HCT116 (cell line): ENCODE measurements at regions not wholly inside any gene's neighbourhood (a gene's known extent, or its start where the extent isn't known, plus 50 kb on each side); places are given as distances from the start of the nearest gene placed in this dataset.

Experiments used
- ATAC-seq: fragments of 200-7000 bp; cut with Tn5 transposase; 2 replicates; pipeline ENCODE4 v1.9.1; 2020; ENCODE audit warnings: mild to moderate bottlenecking, moderate library complexity
- BruUV-seq: library from RNA; stranded (reverse); fragments of 400-500 nt; replicated peaks from 2 replicates; lab custom pipeline; 2021; lab: Mats Ljungman, UMichigan
- CTCF ChIA-PET: fragments of 300-600 bp; sonication (Branson Sonifier 250); formaldehyde crosslinking; loops from one replicate; lab custom pipeline; 2021; ENCODE audit warnings: antibody characterized with exemption; lab: Charles Lee
- POLR2A ChIA-PET: fragments of 300-600, 350-600 bp; sonication (Branson Sonifier 250); formaldehyde crosslinking; loops from one replicate; lab custom pipeline; 2021; ENCODE audit warnings: antibody characterized with exemption; lab: Charles Lee
- RAD21 ChIA-PET, 2 experiments: fragments of 300-600 bp; sonication (Branson Sonifier 250); formaldehyde crosslinking; loops; one replicate each; lab custom pipeline; 2023; ENCODE audit warnings: low total read pairs in 2 of 2; ENCODE audit not compliant: uncharacterized antibody in 2 of 2, unreplicated experiment in 2 of 2, low non-redundant PET in 1 of 2; lab: Charles Lee
- DNase-seq: peaks from one replicate; pipeline ENCODE4 v3.0.0-alpha.2; 2010; ENCODE audit warnings: low read depth, low spot score
- H2AFZ ChIP-seq: fragments of 200-600 bp; shearing (Covaris generic), sonication (generic); 2 replicates; pipeline ENCODE4 v1.6.1; 2017; ENCODE audit warnings: low read depth, mixed run types, mixed read lengths, antibody characterized with exemption, low read length; ENCODE audit not compliant: poor library complexity, severe bottlenecking
- H3K27ac ChIP-seq: 2 replicates; pipeline ENCODE4 v1.5.1; 2012; ENCODE audit warnings: low read depth, low read length
- H3K27me3 ChIP-seq: fragments of 200-600 bp; sonication (generic); 2 replicates; pipeline ENCODE4 v1.6.1; 2016; ENCODE audit warnings: mixed run types, low read length, mixed read lengths; ENCODE audit not compliant: insufficient read depth
- H3K36me3 ChIP-seq, 2 experiments: fragments of 200-500 bp in 1 of 2; fragments of 200-600 bp in 1 of 2; sonication (Bioruptor generic) in 1 of 2; sonication (generic) in 1 of 2; 2 replicates each; pipeline versions ENCODE4 v1.5.1 to v1.6.1; 2014 to 2016; ENCODE audit warnings: low read length in 2 of 2, inconsistent platforms in 1 of 2, mixed read lengths in 1 of 2, mixed run types in 1 of 2; ENCODE audit not compliant: insufficient read depth in 2 of 2, control insufficient read depth in 1 of 2
- H3K4me1 ChIP-seq, 2 experiments: fragments of 200-600 bp in 1 of 2; sonication (generic) in 1 of 2; 2 replicates each; pipeline versions ENCODE4 v1.5.1 to v1.6.1; 2012 to 2017; ENCODE audit warnings: low read length in 2 of 2, inconsistent platforms in 1 of 2, mild to moderate bottlenecking in 1 of 2, mixed read lengths in 1 of 2, mixed run types in 1 of 2, moderate library complexity in 1 of 2; ENCODE audit not compliant: insufficient read depth in 2 of 2, control insufficient read depth in 1 of 2
- H3K4me2 ChIP-seq: fragments of 200-600 bp; sonication (generic); 2 replicates; pipeline ENCODE4 v1.6.1; 2017; ENCODE audit warnings: mixed run types, low read length, mixed read lengths
- H3K4me3 ChIP-seq, 2 experiments: fragments of 200-600 bp in 1 of 2; sonication (generic) in 1 of 2; replicated peaks in 1 of 2; 2 replicates each; pipeline ENCODE4 v1.5.1; 2011 to 2016; ENCODE audit warnings: low read length in 2 of 2, control low read depth in 1 of 2, low read depth in 1 of 2, mild to moderate bottlenecking in 1 of 2, mixed read lengths in 1 of 2, mixed run types in 1 of 2
- H3K79me2 ChIP-seq: fragments of 200-600 bp; sonication (generic); 2 replicates; pipeline ENCODE4 v1.6.1; 2017; ENCODE audit warnings: mild to moderate bottlenecking, mixed run types, low read length, moderate library complexity, mixed read lengths; ENCODE audit not compliant: insufficient read depth
- H3K9ac ChIP-seq: fragments of 200-600 bp; sonication (generic); 2 replicates; pipeline ENCODE4 v1.6.1; 2016; ENCODE audit warnings: low read length, mixed read lengths
- H3K9me2 ChIP-seq: fragments of 200-600 bp; sonication (generic), shearing (Covaris generic); 2 replicates; pipeline ENCODE4 v1.6.1; 2017; ENCODE audit warnings: mixed run types, mild to moderate bottlenecking, moderate library complexity; ENCODE audit not compliant: insufficient read depth
- H3K9me3 ChIP-seq, 2 experiments: fragments of 200-500 bp in 1 of 2; fragments of 200-600 bp in 1 of 2; sonication (Bioruptor generic) in 1 of 2; sonication (generic) in 1 of 2; 2 replicates each; pipeline ENCODE4 v1.6.1; 2014 to 2017; ENCODE audit warnings: low read length in 2 of 2, mixed read lengths in 2 of 2, inconsistent platforms in 1 of 2, low read depth in 1 of 2, mild to moderate bottlenecking in 1 of 2, mixed run types in 1 of 2, moderate library complexity in 1 of 2; ENCODE audit not compliant: control insufficient read depth in 1 of 2, insufficient read depth in 1 of 2
- H4K20me1 ChIP-seq: fragments of 200-600 bp; sonication (generic), shearing (Covaris generic); 2 replicates; pipeline ENCODE4 v1.6.1; 2017; ENCODE audit warnings: mixed run types, mild to moderate bottlenecking, moderate library complexity; ENCODE audit not compliant: insufficient read depth
- ATF3 ChIP-seq: IDR thresholded peaks from 2 replicates; pipeline ENCODE4 v1.6.1; 2012
- CTCF ChIP-seq, 3 experiments: fragments of 200-600 bp in 1 of 3; sonication (generic) in 1 of 3; IDR thresholded peaks in 2 of 3; conservative IDR thresholded peaks in 1 of 3; 2 replicates each; pipeline ENCODE4 v1.5.1; 2012 to 2017; ENCODE audit warnings: low read depth in 2 of 3, low read length in 2 of 3, antibody characterized with exemption in 1 of 3, borderline replicate concordance in 1 of 3, control low read depth in 1 of 3, mild to moderate bottlenecking in 1 of 3, mixed read lengths in 1 of 3, mixed run types in 1 of 3, moderate library complexity in 1 of 3; ENCODE audit not compliant: insufficient read depth in 1 of 3
- ELF1 ChIP-seq: IDR thresholded peaks from 2 replicates; pipeline ENCODE4 v1.6.1; 2012; ENCODE audit warnings: low read depth, borderline replicate concordance
- EZH2 ChIP-seq: fragments of 200-600 bp; sonication (generic); IDR thresholded peaks from 2 replicates; pipeline ENCODE4 v1.6.1; 2017; ENCODE audit warnings: antibody characterized with exemption, mixed run types
- JUND ChIP-seq: IDR thresholded peaks from 2 replicates; pipeline ENCODE4 v1.6.1; 2012
- MAX ChIP-seq: IDR thresholded peaks from 2 replicates; pipeline ENCODE4 v1.6.1; 2012
- POLR2AphosphoS5 ChIP-seq: IDR thresholded peaks from 2 replicates; pipeline ENCODE4 v1.6.1; 2011; ENCODE audit warnings: mild to moderate bottlenecking, low read depth, low read length, moderate library complexity
- RAD21 ChIP-seq: IDR thresholded peaks from 2 replicates; pipeline ENCODE4 v1.6.1; 2012; ENCODE audit warnings: low read depth, mild to moderate bottlenecking
- SP1 ChIP-seq: IDR thresholded peaks from 2 replicates; pipeline ENCODE4 v1.6.1; 2012; ENCODE audit warnings: low read depth
- TCF7L2 ChIP-seq: IDR thresholded peaks from 2 replicates; pipeline ENCODE4 v1.7.0; 2011; ENCODE audit warnings: borderline replicate concordance, inconsistent platforms; ENCODE audit not compliant: insufficient read depth, insufficient read length; ENCODE audit errors: extremely low read depth
- ZBTB33 ChIP-seq: IDR thresholded peaks from 2 replicates; pipeline ENCODE4 v1.6.1; 2011; ENCODE audit warnings: mild to moderate bottlenecking, low read length, moderate library complexity; ENCODE audit not compliant: insufficient replicate concordance; ENCODE audit errors: extremely low read depth
- ZFX ChIP-seq: fragments of 450-650 bp; IDR thresholded peaks from 2 replicates; pipeline ENCODE4 v1.6.1; 2017
- ZNF274 ChIP-seq: fragments of 200-500 bp; sonication (Bioruptor generic); IDR thresholded peaks from 2 replicates; pipeline ENCODE4 v1.6.1; 2014; ENCODE audit warnings: mild to moderate bottlenecking, low read depth, low read length, inconsistent platforms
- intact Hi-C: fragments of 100-400 bp; cut with micrococcal nuclease; formaldehyde crosslinking; loops from 2 replicates; pipeline ENCODE4 v1.10.0; 2022

- intact Hi-C loops = loop anchor here (10.0 kb wide), 1 partner anchor 384 kb away; no protein-coding TSS in a partner anchor
- Histone ChIP-seq H4K20me1 (no peaks in the 10 kb centered on the region), H3K27me3 (no peaks in the 10 kb centered on the region)
- no peak for TF ChIP-seq EZH2
- TF ChIP-seq ZFX = no peak
- TF ChIP-seq CTCF (IDR thresholded peaks at IDR 0.05 in 2 of 3, conservative IDR thresholded peaks at IDR 0.05 in 1 of 3; ENCODE audit: borderline replicate concordance in 1 of 3, insufficient read depth in 1 of 3, low read depth in 2 of 3, low read length in 2 of 3) = no peak
- no peak for TF ChIP-seq MAX
- no peak for TF ChIP-seq ZBTB33
- TF ChIP-seq POLR2AphosphoS5 = no peak
- no peak for TF ChIP-seq ELF1
- TF ChIP-seq TCF7L2 = no peak
- no peak for TF ChIP-seq ATF3
- no peak for TF ChIP-seq ZNF274
- no peak for TF ChIP-seq JUND
- TF ChIP-seq RAD21 = no peak
- no peak for TF ChIP-seq SP1
- TF ChIP-seq, all 23 proteins: peak for 0
- H3K9me2 ChIP-seq = no peaks in the 10 kb centered on the region
- H3K4me1 ChIP-seq = peaks cover 4 to 6% of the 10 kb centered on the region in 2 experiments; a peak in 3 of 4 replicates
- RAD21 ChIA-PET = no interaction called here
- no peak overlapping the region for H3K4me3 ChIP-seq
- peaks cover 0 to 6% of the 10 kb centered on the region in 2 experiments; a peak in 1 of 4 replicates for H3K9me3 ChIP-seq
- CTCF ChIA-PET = no interaction called here
- H3K79me2 ChIP-seq = no peaks in the 10 kb centered on the region
- POLR2A ChIA-PET = interaction anchor here (1.1 kb wide), 1 partner anchor 74 kb away, joined by 3 read pairs; no protein-coding TSS in a partner anchor
- no peak overlapping the region for H3K9ac ChIP-seq
- no TSS peak for BruUV-seq
- no peak overlapping the region for H3K4me2 ChIP-seq
- no peak overlapping the region for H3K27ac ChIP-seq
- no peak for ATAC-seq
- H2AFZ ChIP-seq = no peak overlapping the region
- DNase-seq = no peak
- no peaks in the 10 kb centered on the region for H3K36me3 ChIP-seq
These were observed 205.6 kb upstream of the ZNF184 start for GRCh38 chr6:27678469-27678868.
